HL-60 (cell line): ENCODE measurements at regions not wholly inside any gene's neighbourhood (a gene's known extent, or its start where the extent isn't known, plus 50 kb on each side); places are given as distances from the start of the nearest gene placed in this dataset.

Experiments used
- POLR2AphosphoS5 ChIP-seq: IDR thresholded peaks from 2 replicates; pipeline ENCODE4 v1.6.1; 2012; ENCODE audit warnings: low read depth
- TF ChIP-seq, protein P1 (sequence below): IDR thresholded peaks from 2 replicates; pipeline ENCODE4 v1.6.1; 2012; ENCODE audit warnings: low read depth; ENCODE audit not compliant: insufficient replicate concordance
- TF ChIP-seq, protein P2 (sequence below): IDR thresholded peaks from one replicate; pipeline ENCODE4 v1.5.1; 2011; ENCODE audit warnings: low read length, control low read depth, inconsistent platforms; ENCODE audit not compliant: insufficient read depth

DNA sequence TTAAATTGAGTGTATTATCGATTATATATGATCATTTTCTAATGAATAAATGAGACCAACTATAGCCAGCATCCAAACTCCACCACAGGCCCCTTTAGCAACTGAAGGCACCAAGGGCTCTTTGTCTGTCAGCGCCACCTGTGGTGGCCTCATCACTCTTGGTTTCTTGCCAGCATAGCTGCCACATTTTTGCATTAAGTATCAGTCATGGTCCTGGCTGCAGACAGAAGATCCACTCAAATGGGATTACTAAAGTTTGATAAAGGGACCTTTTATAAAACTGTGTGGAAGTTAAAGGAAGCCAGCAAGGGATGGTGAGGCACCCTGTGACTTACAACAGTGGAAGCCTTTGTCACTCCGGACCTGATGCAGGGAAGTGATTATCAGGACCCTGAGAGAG is 162.9 kb downstream of the C6orf118 start:
- TF ChIP-seq, protein P1, sequence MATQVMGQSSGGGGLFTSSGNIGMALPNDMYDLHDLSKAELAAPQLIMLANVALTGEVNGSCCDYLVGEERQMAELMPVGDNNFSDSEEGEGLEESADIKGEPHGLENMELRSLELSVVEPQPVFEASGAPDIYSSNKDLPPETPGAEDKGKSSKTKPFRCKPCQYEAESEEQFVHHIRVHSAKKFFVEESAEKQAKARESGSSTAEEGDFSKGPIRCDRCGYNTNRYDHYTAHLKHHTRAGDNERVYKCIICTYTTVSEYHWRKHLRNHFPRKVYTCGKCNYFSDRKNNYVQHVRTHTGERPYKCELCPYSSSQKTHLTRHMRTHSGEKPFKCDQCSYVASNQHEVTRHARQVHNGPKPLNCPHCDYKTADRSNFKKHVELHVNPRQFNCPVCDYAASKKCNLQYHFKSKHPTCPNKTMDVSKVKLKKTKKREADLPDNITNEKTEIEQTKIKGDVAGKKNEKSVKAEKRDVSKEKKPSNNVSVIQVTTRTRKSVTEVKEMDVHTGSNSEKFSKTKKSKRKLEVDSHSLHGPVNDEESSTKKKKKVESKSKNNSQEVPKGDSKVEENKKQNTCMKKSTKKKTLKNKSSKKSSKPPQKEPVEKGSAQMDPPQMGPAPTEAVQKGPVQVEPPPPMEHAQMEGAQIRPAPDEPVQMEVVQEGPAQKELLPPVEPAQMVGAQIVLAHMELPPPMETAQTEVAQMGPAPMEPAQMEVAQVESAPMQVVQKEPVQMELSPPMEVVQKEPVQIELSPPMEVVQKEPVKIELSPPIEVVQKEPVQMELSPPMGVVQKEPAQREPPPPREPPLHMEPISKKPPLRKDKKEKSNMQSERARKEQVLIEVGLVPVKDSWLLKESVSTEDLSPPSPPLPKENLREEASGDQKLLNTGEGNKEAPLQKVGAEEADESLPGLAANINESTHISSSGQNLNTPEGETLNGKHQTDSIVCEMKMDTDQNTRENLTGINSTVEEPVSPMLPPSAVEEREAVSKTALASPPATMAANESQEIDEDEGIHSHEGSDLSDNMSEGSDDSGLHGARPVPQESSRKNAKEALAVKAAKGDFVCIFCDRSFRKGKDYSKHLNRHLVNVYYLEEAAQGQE, result no peak
- TF ChIP-seq, protein P2, sequence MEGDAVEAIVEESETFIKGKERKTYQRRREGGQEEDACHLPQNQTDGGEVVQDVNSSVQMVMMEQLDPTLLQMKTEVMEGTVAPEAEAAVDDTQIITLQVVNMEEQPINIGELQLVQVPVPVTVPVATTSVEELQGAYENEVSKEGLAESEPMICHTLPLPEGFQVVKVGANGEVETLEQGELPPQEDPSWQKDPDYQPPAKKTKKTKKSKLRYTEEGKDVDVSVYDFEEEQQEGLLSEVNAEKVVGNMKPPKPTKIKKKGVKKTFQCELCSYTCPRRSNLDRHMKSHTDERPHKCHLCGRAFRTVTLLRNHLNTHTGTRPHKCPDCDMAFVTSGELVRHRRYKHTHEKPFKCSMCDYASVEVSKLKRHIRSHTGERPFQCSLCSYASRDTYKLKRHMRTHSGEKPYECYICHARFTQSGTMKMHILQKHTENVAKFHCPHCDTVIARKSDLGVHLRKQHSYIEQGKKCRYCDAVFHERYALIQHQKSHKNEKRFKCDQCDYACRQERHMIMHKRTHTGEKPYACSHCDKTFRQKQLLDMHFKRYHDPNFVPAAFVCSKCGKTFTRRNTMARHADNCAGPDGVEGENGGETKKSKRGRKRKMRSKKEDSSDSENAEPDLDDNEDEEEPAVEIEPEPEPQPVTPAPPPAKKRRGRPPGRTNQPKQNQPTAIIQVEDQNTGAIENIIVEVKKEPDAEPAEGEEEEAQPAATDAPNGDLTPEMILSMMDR, result no peak
- TF ChIP-seq POLR2AphosphoS5, result no peak
